HG03025 (cell line): ENCODE measurements at regions not wholly inside any gene's neighbourhood (a gene's known extent, or its start where the extent isn't known, plus 50 kb on each side); places are given as distances from the start of the nearest gene placed in this dataset.

Experiments
- ATAC-seq: cut with Tn5 transposase; IDR thresholded peaks from one replicate; pipeline ENCODE4 v1.9.1; 2021; ENCODE audit warnings: mild to moderate bottlenecking, moderate library complexity; ENCODE audit not compliant: unreplicated experiment, low FRiP score

GRCh38 chr6:165834613-165835259 lies 171.7 kb upstream of the PDE10A start:
- no peak for ATAC-seq

DNA sequence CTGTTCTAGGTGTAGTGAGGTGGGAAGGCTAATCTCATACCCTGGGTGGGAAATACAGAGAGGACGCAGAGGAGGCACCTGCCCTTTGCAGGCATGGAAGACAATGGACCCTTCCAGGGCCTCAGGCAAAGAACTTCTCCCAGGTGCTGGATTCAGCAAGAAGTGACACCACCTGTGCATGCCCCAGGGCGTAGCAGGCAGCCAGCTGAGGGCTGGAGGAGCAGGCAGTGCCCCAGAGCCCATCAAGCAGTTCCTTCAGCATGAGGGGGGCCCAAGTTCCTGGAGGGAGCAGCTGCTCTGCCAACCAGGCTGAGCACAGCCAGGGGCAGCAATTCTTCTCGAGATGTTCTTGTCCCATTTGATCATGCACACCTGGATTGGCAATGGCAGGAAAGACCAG lies 170.3 kb upstream of the PDE10A start:
- ATAC-seq = no peak

- no peak for ATAC-seq
Observed at GRCh38 chr6:165831812-165832510, 168.9 kb upstream of the PDE10A start.

GRCh38 chr6:165830761-165831160 lies 167.7 kb upstream of the PDE10A start:
- no peak for ATAC-seq

DNA sequence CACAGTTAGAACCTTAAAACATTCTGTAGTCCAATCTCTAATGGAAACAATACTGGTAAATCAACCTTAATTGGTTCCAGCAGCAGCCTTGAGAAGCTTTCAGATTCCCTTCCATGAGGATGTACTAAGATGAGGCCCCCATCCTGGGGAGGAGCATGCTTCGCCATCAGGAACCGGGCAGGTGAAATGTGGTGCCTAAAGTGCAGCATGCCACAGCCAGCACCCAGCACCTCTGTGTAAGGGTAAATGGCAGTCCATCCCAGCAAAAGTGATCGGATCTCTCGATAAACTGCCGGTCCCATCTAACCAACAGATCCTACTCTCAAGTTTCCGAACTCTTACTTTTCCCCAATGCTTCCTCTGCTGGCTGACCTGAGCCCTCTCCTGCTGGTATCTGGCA lies 166.3 kb upstream of the PDE10A start:
- no peak for ATAC-seq

DNA sequence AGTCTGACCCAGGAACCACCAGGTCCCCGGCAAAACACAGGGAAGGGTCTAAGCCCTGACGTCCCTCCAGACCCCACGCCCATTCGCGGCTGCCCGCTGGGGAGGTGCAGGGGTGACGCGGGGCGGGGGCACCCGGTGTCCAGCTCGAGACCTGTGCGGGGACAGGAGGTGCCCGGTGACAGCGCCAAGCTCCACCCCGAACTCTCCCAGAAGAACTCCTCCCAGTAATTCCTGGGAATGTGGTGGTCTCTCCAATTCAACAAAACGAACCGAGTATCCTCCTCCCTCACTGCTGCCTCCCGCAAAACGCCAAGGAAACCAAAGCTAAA lies 164.1 kb upstream of the PDE10A start:
- ATAC-seq = no peak

DNA sequence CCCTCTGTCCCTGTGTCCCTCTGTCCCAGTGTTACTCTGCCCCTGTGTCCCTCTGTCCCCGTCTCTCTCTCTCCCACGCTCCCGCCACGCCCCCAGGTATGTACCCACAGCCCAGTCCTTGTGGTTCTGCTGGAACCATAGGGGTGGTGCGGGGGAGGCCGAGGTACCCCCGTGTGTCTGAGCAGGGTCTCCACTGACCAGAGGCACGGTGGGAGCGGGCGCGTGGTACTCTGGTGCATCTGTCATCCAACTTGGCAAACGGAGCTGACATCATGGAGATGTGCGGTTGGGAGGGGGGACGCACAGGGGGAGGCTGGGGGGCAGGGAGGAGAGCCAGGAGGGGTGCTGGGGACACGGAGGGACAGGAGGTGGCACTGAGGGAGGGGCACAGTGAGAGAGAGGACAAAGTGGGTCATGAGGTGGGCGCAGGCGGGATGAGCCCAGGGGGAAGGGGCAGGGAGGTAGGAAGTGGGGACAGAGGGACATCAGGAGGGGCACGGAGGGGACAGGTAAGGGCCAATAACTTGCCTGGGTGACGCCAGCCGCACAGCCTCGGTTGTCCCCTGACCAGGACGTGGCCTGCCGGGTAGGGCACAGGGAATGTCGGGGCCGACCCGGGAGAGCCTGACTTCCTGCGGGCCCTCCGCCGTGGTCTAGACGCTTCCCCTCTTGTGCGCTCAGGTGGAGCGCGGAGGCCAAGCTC lies 163.6 kb upstream of the PDE10A start:
- no peak for ATAC-seq

DNA sequence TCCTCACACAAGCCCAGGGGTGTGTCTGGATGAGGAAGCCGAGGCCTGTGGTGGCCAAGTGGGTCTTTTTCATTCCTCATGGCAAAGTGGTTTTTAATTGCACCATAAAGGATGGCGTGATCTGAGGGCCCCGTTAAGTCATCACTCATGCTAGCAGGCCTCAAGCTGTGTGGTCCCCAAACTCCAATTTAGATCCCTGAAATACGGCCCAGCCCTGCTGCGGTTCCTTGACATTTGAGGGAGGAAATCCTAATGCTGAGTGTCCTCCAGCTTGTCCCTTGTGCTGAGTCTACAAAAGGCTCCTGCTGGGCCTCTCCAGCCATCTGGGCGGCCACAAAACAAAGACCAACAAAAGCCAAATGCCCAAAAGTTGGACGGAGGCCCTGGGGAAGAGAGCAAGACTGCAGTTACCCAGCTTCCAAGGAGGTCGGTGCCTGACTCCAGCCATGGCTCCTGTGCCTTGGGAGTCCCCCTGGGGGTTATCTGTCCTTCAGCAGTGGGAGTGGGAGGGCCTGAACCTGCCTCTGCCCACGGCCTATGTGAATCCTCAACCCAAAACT lies 162.3 kb upstream of the PDE10A start:
- no peak for ATAC-seq

GRCh38 chr6:165823609-165824326 lies 160.7 kb upstream of the PDE10A start:
- no peak for ATAC-seq

- no peak for ATAC-seq
Observed at GRCh38 chr6:165822501-165822900, 159.5 kb upstream of the PDE10A start.

- no peak for ATAC-seq
Observed at GRCh38 chr6:165821754-165822153, 158.7 kb upstream of the PDE10A start.

GRCh38 chr6:165820934-165821333 lies 157.9 kb upstream of the PDE10A start:
- no peak for ATAC-seq

- ATAC-seq = no peak
Observed at GRCh38 chr6:165820407-165820806, 157.4 kb upstream of the PDE10A start.

DNA sequence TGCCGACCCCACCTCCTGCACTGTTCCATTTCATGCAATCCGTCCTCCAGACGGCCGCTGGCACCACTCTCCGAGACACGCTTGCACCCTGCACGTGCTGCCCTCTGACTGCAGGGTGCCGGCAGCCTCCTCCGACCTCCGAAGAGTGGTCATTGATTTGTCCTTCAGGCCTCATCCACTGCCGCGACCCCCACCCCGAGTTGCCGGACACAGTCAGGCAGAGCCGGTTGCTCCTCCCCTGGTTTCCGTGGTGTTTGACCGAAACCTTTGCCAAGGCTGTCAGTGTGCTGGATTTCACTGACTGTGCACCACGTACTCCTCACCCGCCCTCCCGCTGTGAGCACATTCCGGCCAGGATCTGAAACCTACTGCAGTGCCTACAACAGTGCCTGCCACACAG lies 156.4 kb upstream of the PDE10A start:
- ATAC-seq = no peak

DNA sequence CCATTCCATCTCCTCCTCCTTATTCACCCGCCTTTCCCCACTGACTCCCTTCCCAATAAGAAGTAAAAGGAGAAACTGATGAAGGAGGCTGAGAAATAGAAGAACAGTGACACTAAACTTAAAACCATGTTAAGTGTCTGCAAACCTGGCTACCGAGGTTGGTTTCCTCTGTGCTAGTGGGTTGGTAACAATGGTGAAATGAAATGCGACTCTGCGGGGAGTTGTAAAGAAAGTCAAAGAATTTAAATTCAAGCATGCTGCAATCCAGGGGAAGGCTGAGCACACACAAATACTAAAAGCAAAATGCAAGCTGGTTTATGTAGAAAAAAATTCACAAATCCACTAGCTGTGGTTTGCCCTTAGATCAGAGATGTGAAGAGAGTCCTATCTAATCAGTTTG lies 155.2 kb upstream of the PDE10A start:
- ATAC-seq = no peak

- ATAC-seq = no peak
Observed at GRCh38 chr6:165817771-165818170, 154.7 kb upstream of the PDE10A start.

DNA sequence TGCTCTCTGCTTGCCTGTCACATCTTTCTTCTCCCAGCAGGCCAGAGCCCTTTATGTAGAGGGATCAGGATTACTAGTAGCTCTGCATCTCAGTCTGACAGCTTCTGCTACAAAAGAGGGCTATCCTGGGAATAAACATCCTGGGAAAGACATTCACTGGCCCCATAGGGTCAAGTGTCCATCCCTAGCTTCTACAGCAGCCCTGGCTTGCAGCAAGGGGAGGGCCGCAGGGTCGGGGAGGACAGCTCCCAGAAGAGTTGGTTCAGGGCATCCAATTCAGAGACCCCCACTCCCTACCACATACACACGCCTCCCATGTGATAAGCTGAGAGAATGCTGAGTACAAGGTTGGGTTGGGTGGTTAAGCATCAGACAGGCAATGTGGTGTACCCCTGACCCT lies 154.1 kb upstream of the PDE10A start:
- no peak for ATAC-seq

DNA sequence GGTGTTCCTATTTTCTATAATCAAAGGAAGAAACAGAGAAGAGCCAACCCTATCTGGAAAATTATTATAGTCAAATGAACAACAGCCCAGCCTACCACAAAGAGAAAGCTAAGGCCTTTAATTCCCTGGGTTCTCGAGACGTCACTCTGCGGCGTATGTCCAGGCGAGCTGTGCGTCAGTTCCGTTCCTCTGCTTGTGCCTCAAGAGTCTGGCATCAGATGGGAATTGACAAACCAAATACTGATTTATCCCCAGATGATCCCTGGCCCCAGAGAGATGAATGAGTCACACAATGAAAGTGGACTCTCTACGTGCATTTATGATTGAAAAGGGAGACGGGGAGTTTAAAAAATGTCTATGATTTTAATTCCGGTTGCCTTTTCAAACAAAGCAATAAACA lies 151.6 kb upstream of the PDE10A start:
- no peak for ATAC-seq

DNA sequence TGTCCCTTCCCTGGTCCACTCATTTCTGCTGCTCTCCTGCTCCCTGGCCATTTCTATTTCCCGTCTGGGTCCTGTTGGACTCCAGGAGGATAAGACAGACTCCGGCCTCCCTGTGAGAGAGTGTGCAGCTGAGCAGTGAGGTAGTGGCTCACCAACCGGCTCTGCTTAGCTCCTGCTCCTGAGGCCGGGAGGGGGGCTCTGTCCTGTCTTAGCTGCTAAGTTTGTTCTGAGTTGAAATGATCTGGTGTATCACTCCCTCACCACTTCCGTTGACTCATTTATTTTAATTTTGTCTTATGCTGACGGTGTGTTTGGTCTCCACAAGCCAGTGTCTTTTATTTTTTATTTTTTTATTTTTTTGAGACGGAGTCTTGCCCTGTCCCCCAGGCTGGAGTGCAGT lies 148.5 kb upstream of the PDE10A start:
- no peak for ATAC-seq

- no peak for ATAC-seq
Observed at GRCh38 chr6:165808021-165808420, 145.0 kb upstream of the PDE10A start.
